WTC11 (cell line): ENCODE measurements at regions not wholly inside any gene's neighbourhood (a gene's known extent, or its start where the extent isn't known, plus 50 kb on each side); places are given as distances from the start of the nearest gene placed in this dataset.

Experiments used
- ATAC-seq: fragments of 200-7000 bp; cut with Tn5 transposase; 2 replicates; pipeline ENCODE4 v1.10.0; 2021; ENCODE audit warnings: mild to moderate bottlenecking, moderate library complexity
- CTCF ChIA-PET: fragments of 300-600 bp; sonication (Branson Sonifier 250); formaldehyde crosslinking; loops from one replicate; lab custom pipeline; 2021; ENCODE audit warnings: antibody characterized with exemption; lab: Charles Lee
- POLR2A ChIA-PET: fragments of 350-600 bp; sonication (Branson Sonifier 250); formaldehyde crosslinking; loops from one replicate; lab custom pipeline; 2021; ENCODE audit warnings: antibody characterized with exemption; lab: Charles Lee
- DNase-seq: peaks from one replicate; pipeline ENCODE4 v3.0.0; 2021; ENCODE audit warnings: low spot score
- H3K27ac Mint-ChIP-seq: 2 replicates; pipeline ENCODE4 v1.8.0; 2021; ENCODE audit warnings: mixed read lengths
- H3K27me3 Mint-ChIP-seq: 2 replicates; pipeline ENCODE4 v1.8.0; 2021; ENCODE audit warnings: low read depth, mild to moderate bottlenecking, moderate library complexity, mixed read lengths
- H3K36me3 Mint-ChIP-seq: 2 replicates; pipeline ENCODE4 v1.8.0; 2021; ENCODE audit warnings: mixed read lengths
- H3K4me1 Mint-ChIP-seq: 2 replicates; pipeline ENCODE4 v1.8.0; 2022; ENCODE audit warnings: mixed read lengths
- H3K4me3 Mint-ChIP-seq: 2 replicates; pipeline ENCODE4 v1.8.0; 2021; ENCODE audit warnings: mild to moderate bottlenecking, moderate library complexity, mixed read lengths
- H3K9me3 Mint-ChIP-seq: 2 replicates; pipeline ENCODE4 v1.8.0; 2021; ENCODE audit warnings: mixed read lengths
- ATF1 ChIP-seq: sonication (generic); formaldehyde crosslinking; IDR thresholded peaks from 2 replicates; pipeline ENCODE4 v1.8.1; 2023; ENCODE audit warnings: mild to moderate bottlenecking, moderate library complexity, missing genetic modification reagents
- CBFB ChIP-seq: sonication (generic); formaldehyde crosslinking; IDR thresholded peaks from 2 replicates; pipeline ENCODE4 v1.8.1; 2022; ENCODE audit warnings: mild to moderate bottlenecking, low read depth, missing genetic modification reagents
- ELF4 ChIP-seq: sonication (generic); formaldehyde crosslinking; IDR thresholded peaks from 2 replicates; pipeline ENCODE4 v1.8.1; 2022; ENCODE audit warnings: low read depth, mild to moderate bottlenecking, moderate library complexity, missing genetic modification reagents
- FOXJ3 ChIP-seq: sonication (generic); formaldehyde crosslinking; IDR thresholded peaks from 2 replicates; pipeline ENCODE4 v1.9.0; 2021; ENCODE audit warnings: missing genetic modification reagents, mild to moderate bottlenecking, borderline replicate concordance
- FOXK1 ChIP-seq: sonication (generic); formaldehyde crosslinking; IDR thresholded peaks from 2 replicates; pipeline ENCODE4 v1.8.0; 2022; ENCODE audit warnings: mild to moderate bottlenecking, moderate library complexity, missing genetic modification reagents
- GRHL2 ChIP-seq: fragments of 250-450 bp; sonication (Bioruptor Pico); IDR thresholded peaks from 2 replicates; pipeline ENCODE4 v1.8.0; 2022; ENCODE audit warnings: mild to moderate bottlenecking, moderate library complexity; ENCODE audit not compliant: insufficient replicate concordance, severe bottlenecking
- GTF2I ChIP-seq: fragments of 250-450 bp; sonication (Bioruptor Pico); conservative IDR thresholded peaks from 2 replicates; pipeline ENCODE4 v1.4.0; 2021; ENCODE audit warnings: mild to moderate bottlenecking
- HMGA2 ChIP-seq: fragments of 250-450 bp; sonication (Bioruptor Pico); IDR thresholded peaks from 2 replicates; pipeline ENCODE4 v1.4.0; 2021; ENCODE audit warnings: mild to moderate bottlenecking, moderate library complexity
- RORB ChIP-seq: fragments of 250-450 bp; sonication (Bioruptor Pico); IDR thresholded peaks from 2 replicates; pipeline ENCODE4 v1.9.0; 2021; ENCODE audit warnings: mild to moderate bottlenecking
- TP53 ChIP-seq: sonication (generic); formaldehyde crosslinking; IDR thresholded peaks from 2 replicates; pipeline ENCODE4 v1.8.1; 2023; ENCODE audit warnings: mild to moderate bottlenecking, missing genetic modification reagents
- ZNF138 ChIP-seq: sonication (generic); formaldehyde crosslinking; conservative IDR thresholded peaks from 2 replicates; pipeline ENCODE4 v1.8.1; 2022; ENCODE audit warnings: mild to moderate bottlenecking, moderate library complexity, missing genetic modification reagents
- ZNF263 ChIP-seq: sonication (generic); formaldehyde crosslinking; IDR thresholded peaks from 2 replicates; pipeline ENCODE4 v1.8.1; 2022; ENCODE audit warnings: low read depth, mild to moderate bottlenecking, moderate library complexity, missing genetic modification reagents
- ZNF396 ChIP-seq: fragments of 250-450 bp; sonication (Bioruptor Pico); IDR thresholded peaks from 2 replicates; pipeline ENCODE4 v1.8.0; 2021; ENCODE audit warnings: mild to moderate bottlenecking, moderate library complexity, borderline replicate concordance
- TF ChIP-seq, protein P1 (sequence below): sonication (generic); formaldehyde crosslinking; IDR thresholded peaks from 2 replicates; pipeline ENCODE4 v1.8.0; 2022; ENCODE audit warnings: mild to moderate bottlenecking, missing genetic modification reagents
- TF ChIP-seq, protein P2 (sequence below): sonication (generic); formaldehyde crosslinking; IDR thresholded peaks from 2 replicates; pipeline ENCODE4 v1.8.1; 2023; ENCODE audit warnings: mild to moderate bottlenecking, missing genetic modification reagents, moderate library complexity
- TF ChIP-seq, protein P3 (sequence below): sonication (generic); formaldehyde crosslinking; conservative IDR thresholded peaks from 2 replicates; pipeline ENCODE4 v1.8.1; 2023; ENCODE audit warnings: mild to moderate bottlenecking, low read depth, missing genetic modification reagents, moderate library complexity
- TF ChIP-seq, protein P4 (sequence below): fragments of 250-450 bp; sonication (Bioruptor Pico); IDR thresholded peaks from 2 replicates; pipeline ENCODE4 v1.9.0; 2021; ENCODE audit warnings: moderate library complexity, mild to moderate bottlenecking, inconsistent platforms, borderline replicate concordance
- TF ChIP-seq, protein P5 (sequence below): sonication (generic); formaldehyde crosslinking; IDR thresholded peaks from 2 replicates; pipeline ENCODE4 v1.8.0; 2022; ENCODE audit warnings: missing genetic modification reagents
- TF ChIP-seq, protein P6 (sequence below): sonication (generic); formaldehyde crosslinking; IDR thresholded peaks from 2 replicates; pipeline ENCODE4 v1.8.0; 2022; ENCODE audit warnings: mild to moderate bottlenecking, missing genetic modification reagents

DNA sequence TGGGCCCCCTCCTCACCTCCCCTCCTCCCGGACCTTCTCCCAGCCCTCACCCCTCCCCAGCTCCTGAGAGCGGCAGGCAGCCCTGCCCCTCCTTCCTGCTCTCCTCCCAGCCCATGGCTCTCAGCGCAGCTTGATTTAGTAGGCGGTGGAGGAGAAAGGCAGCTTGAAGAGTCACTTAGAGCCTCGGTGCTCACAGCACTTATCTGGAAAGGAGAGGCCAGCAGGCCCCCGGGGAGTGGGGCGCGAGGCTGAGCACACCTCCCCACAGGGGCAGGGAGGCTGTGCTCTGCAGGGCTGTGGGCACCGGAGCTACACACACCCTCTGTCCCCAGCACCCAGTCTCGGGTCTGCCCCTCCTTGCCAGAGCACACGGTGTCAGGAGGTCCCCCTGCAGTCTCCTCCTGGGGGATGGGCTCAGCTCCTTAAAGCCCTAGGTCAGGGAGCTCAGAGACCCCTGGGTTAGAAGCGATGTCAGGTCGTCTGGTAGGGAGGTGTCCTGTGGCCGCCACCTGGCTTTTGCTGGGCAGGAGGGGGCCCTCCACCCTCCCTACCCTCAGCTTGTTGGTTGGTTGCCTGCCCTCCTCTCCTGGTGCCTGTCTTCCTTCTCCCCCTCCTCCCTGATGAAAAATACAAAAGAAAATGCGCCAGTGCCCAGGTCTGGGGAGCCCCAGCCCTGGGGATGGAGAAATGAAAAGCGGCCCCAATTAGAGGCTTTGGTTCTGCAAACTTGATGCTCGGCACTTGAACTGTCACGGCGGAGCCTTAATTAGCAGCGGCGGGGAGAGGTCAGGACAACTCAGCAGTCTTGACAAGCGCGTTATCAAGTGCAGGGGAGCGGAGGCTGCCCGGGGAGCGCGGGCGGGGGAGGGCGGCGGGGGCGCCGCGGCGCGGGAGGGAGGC, 151.1 kb upstream of the GSE1 start:
- peak; percentile 77 for ATAC-seq
- peaks cover 60% of the 10 kb centered on the region for H3K27me3 Mint-ChIP-seq
- CTCF ChIA-PET: interaction anchor here (0.7 to 4.2 kb wide), 39 partner anchors 8 to 348 kb away, joined by 3 to 30 read pairs (median 4); no protein-coding TSS in a partner anchor
- no peak overlapping the region for H3K27ac Mint-ChIP-seq
- H3K36me3 Mint-ChIP-seq: no peaks in the 10 kb centered on the region
- peak; percentile 73 for DNase-seq
- TF ChIP-seq, protein P1, sequence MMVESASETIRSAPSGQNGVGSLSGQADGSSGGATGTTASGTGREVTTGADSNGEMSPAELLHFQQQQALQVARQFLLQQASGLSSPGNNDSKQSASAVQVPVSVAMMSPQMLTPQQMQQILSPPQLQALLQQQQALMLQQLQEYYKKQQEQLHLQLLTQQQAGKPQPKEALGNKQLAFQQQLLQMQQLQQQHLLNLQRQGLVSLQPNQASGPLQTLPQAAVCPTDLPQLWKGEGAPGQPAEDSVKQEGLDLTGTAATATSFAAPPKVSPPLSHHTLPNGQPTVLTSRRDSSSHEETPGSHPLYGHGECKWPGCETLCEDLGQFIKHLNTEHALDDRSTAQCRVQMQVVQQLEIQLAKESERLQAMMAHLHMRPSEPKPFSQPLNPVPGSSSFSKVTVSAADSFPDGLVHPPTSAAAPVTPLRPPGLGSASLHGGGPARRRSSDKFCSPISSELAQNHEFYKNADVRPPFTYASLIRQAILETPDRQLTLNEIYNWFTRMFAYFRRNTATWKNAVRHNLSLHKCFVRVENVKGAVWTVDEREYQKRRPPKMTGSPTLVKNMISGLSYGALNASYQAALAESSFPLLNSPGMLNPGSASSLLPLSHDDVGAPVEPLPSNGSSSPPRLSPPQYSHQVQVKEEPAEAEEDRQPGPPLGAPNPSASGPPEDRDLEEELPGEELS (CRISPR knock-in tag): no peak
- TF ChIP-seq ATF1 (CRISPR knock-in tag): no peak
- TF ChIP-seq ELF4: no peak
- TF ChIP-seq FOXJ3 (CRISPR knock-in tag): no peak
- TF ChIP-seq FOXK1 (CRISPR knock-in tag): no peak
- TF ChIP-seq GRHL2 (CRISPR knock-in tag): no peak
- TF ChIP-seq, protein P2, sequence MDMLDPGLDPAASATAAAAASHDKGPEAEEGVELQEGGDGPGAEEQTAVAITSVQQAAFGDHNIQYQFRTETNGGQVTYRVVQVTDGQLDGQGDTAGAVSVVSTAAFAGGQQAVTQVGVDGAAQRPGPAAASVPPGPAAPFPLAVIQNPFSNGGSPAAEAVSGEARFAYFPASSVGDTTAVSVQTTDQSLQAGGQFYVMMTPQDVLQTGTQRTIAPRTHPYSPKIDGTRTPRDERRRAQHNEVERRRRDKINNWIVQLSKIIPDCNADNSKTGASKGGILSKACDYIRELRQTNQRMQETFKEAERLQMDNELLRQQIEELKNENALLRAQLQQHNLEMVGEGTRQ (CRISPR knock-in tag): no peak
- TF ChIP-seq CBFB (CRISPR knock-in tag): no peak
- TF ChIP-seq TP53: no peak
- TF ChIP-seq, protein P3, sequence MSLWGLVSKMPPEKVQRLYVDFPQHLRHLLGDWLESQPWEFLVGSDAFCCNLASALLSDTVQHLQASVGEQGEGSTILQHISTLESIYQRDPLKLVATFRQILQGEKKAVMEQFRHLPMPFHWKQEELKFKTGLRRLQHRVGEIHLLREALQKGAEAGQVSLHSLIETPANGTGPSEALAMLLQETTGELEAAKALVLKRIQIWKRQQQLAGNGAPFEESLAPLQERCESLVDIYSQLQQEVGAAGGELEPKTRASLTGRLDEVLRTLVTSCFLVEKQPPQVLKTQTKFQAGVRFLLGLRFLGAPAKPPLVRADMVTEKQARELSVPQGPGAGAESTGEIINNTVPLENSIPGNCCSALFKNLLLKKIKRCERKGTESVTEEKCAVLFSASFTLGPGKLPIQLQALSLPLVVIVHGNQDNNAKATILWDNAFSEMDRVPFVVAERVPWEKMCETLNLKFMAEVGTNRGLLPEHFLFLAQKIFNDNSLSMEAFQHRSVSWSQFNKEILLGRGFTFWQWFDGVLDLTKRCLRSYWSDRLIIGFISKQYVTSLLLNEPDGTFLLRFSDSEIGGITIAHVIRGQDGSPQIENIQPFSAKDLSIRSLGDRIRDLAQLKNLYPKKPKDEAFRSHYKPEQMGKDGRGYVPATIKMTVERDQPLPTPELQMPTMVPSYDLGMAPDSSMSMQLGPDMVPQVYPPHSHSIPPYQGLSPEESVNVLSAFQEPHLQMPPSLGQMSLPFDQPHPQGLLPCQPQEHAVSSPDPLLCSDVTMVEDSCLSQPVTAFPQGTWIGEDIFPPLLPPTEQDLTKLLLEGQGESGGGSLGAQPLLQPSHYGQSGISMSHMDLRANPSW (CRISPR knock-in tag): no peak
- TF ChIP-seq ZNF396: no peak
- TF ChIP-seq, protein P4, sequence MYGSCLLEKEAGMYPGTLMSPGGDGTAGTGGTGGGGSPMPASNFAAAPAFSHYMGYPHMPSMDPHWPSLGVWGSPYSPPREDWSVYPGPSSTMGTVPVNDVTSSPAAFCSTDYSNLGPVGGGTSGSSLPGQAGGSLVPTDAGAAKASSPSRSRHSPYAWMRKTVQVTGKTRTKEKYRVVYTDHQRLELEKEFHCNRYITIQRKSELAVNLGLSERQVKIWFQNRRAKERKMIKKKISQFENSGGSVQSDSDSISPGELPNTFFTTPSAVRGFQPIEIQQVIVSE (CRISPR knock-in tag): no peak
- TF ChIP-seq GTF2I (CRISPR knock-in tag): no peak
- TF ChIP-seq ZNF263 (CRISPR knock-in tag): no peak
- TF ChIP-seq, protein P5, sequence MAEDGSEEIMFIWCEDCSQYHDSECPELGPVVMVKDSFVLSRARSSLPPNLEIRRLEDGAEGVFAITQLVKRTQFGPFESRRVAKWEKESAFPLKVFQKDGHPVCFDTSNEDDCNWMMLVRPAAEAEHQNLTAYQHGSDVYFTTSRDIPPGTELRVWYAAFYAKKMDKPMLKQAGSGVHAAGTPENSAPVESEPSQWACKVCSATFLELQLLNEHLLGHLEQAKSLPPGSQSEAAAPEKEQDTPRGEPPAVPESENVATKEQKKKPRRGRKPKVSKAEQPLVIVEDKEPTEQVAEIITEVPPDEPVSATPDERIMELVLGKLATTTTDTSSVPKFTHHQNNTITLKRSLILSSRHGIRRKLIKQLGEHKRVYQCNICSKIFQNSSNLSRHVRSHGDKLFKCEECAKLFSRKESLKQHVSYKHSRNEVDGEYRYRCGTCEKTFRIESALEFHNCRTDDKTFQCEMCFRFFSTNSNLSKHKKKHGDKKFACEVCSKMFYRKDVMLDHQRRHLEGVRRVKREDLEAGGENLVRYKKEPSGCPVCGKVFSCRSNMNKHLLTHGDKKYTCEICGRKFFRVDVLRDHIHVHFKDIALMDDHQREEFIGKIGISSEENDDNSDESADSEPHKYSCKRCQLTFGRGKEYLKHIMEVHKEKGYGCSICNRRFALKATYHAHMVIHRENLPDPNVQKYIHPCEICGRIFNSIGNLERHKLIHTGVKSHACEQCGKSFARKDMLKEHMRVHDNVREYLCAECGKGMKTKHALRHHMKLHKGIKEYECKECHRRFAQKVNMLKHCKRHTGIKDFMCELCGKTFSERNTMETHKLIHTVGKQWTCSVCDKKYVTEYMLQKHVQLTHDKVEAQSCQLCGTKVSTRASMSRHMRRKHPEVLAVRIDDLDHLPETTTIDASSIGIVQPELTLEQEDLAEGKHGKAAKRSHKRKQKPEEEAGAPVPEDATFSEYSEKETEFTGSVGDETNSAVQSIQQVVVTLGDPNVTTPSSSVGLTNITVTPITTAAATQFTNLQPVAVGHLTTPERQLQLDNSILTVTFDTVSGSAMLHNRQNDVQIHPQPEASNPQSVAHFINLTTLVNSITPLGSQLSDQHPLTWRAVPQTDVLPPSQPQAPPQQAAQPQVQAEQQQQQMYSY (CRISPR knock-in tag): no peak
- TF ChIP-seq ZNF138 (CRISPR knock-in tag): no peak
- TF ChIP-seq RORB (CRISPR knock-in tag): no peak
- TF ChIP-seq, protein P6, sequence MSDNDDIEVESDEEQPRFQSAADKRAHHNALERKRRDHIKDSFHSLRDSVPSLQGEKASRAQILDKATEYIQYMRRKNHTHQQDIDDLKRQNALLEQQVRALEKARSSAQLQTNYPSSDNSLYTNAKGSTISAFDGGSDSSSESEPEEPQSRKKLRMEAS (CRISPR knock-in tag): no peak
- TF ChIP-seq HMGA2 (CRISPR knock-in tag): no peak
- POLR2A ChIA-PET: interaction anchor here (0.6 to 1.3 kb wide), 8 partner anchors 9 to 355 kb away, joined by 3 to 5 read pairs (median 3); no protein-coding TSS in a partner anchor
- no peaks in the 10 kb centered on the region for H3K9me3 Mint-ChIP-seq
- peak overlapping the region; percentile 76 for H3K4me3 Mint-ChIP-seq
- peaks cover 32% of the 10 kb centered on the region for H3K4me1 Mint-ChIP-seq
